Naive thymus-derived CD4-positive, alpha-beta T cell (primary cell): ENCODE measurements at regions not wholly inside any gene's neighbourhood (a gene's known extent, or its start where the extent isn't known, plus 50 kb on each side); places are given as distances from the start of the nearest gene placed in this dataset.

Source experiments
- ATAC-seq: fragments of 150-1000 bp; cut with Tn5 transposase; 2 replicates; pipeline ENCODE4 v1.10.0; 2021; ENCODE audit warnings: mild to moderate bottlenecking, moderate library complexity
- CTCF ChIA-PET: fragments of 350-600 bp; sonication (Branson Sonifier 250); formaldehyde crosslinking; loops from one replicate; lab custom pipeline; 2021; ENCODE audit warnings: antibody characterized with exemption; lab: Charles Lee
- POLR2A ChIA-PET: fragments of 350-600 bp; sonication (Branson Sonifier 250); formaldehyde crosslinking; loops from one replicate; lab custom pipeline; 2021; ENCODE audit warnings: antibody characterized with exemption, inconsistent platforms; lab: Charles Lee
- DNase-seq, 9 donors: peaks; one replicate each; pipeline versions ENCODE4 v3.0.0 to v3.0.0-alpha.2; 2020 to 2022; ENCODE audit warnings: mixed read lengths in 1 of 9
- H3K27ac ChIP-seq: one replicate; pipeline ENCODE4 v1.7.0; 2013; ENCODE audit warnings: mild to moderate bottlenecking, low read depth, low read length, moderate library complexity
- H3K27me3 ChIP-seq, 2 donors: one replicate each; pipeline ENCODE4 v1.7.0; 2013; ENCODE audit warnings: low read length in 2 of 2, mild to moderate bottlenecking in 2 of 2, moderate library complexity in 2 of 2; ENCODE audit not compliant: control insufficient read depth in 2 of 2, insufficient read depth in 2 of 2
- H3K36me3 ChIP-seq, 3 experiments: 1 replicate in 2 of 3; 2 replicates in 1 of 3; pipeline ENCODE4 v1.7.0; 2013; ENCODE audit warnings: low read length in 3 of 3, mild to moderate bottlenecking in 3 of 3, moderate library complexity in 1 of 3; ENCODE audit not compliant: insufficient read depth in 3 of 3, control insufficient read depth in 2 of 3
- H3K4me1 ChIP-seq, 2 donors: one replicate each; pipeline ENCODE4 v1.7.0; 2013; ENCODE audit warnings: low read length in 2 of 2, mild to moderate bottlenecking in 2 of 2, moderate library complexity in 1 of 2; ENCODE audit not compliant: control insufficient read depth in 2 of 2, insufficient read depth in 2 of 2
- H3K4me3 ChIP-seq: 2 replicates; pipeline ENCODE4 v1.7.0; 2013; ENCODE audit warnings: mild to moderate bottlenecking, low read length
- H3K9me3 ChIP-seq, 3 experiments: 1 replicate in 2 of 3; 2 replicates in 1 of 3; pipeline ENCODE4 v1.7.0; 2013; ENCODE audit warnings: low read length in 3 of 3; ENCODE audit not compliant: control insufficient read depth in 2 of 3
- H3K27ac Mint-ChIP-seq, 9 donors: one replicate each; pipeline ENCODE4 v1.8.0; 2020 to 2022; ENCODE audit warnings: mixed read lengths in 9 of 9, mild to moderate bottlenecking in 8 of 9, moderate library complexity in 5 of 9, inconsistent platforms in 2 of 9
- H3K27me3 Mint-ChIP-seq, 5 donors: one replicate each; pipeline ENCODE4 v1.8.0; 2021 to 2022; ENCODE audit warnings: mixed read lengths in 5 of 5, mild to moderate bottlenecking in 1 of 5
- H3K36me3 Mint-ChIP-seq, 5 donors: one replicate each; pipeline ENCODE4 v1.8.0; 2020 to 2022; ENCODE audit warnings: mixed read lengths in 5 of 5, mild to moderate bottlenecking in 3 of 5, inconsistent platforms in 1 of 5
- H3K4me1 Mint-ChIP-seq, 7 donors: one replicate each; pipeline ENCODE4 v1.8.0; 2020 to 2022; ENCODE audit warnings: mixed read lengths in 7 of 7, mild to moderate bottlenecking in 3 of 7, inconsistent platforms in 1 of 7
- H3K4me3 Mint-ChIP-seq, 10 donors: one replicate each; pipeline ENCODE4 v1.8.0; 2020 to 2022; ENCODE audit warnings: mild to moderate bottlenecking in 10 of 10, mixed read lengths in 10 of 10, moderate library complexity in 6 of 10, inconsistent platforms in 2 of 10
- H3K9me3 Mint-ChIP-seq, 11 donors: one replicate each; pipeline ENCODE4 v1.8.0; 2020 to 2022; ENCODE audit warnings: mixed read lengths in 11 of 11, mild to moderate bottlenecking in 4 of 11, inconsistent platforms in 1 of 11, moderate library complexity in 1 of 11
- intact Hi-C, 2 donors: fragments of 100-400 bp; cut with micrococcal nuclease; formaldehyde crosslinking; loops; one replicate each; pipeline ENCODE4 v1.15.1; 2023

GRCh38 chr20:57936636-57937385 is 227.0 kb upstream of the PMEPA1 start:
- ChIA-PET POLR2A (no interaction called here), CTCF (no interaction called here)
- H3K27me3 Mint-ChIP-seq, result peaks cover 0 to 19% (median 8%) of the 10 kb centered on the region in 5 donors
- Histone ChIP-seq H3K27ac (no peak overlapping the region), H3K4me1 (no peaks in the 10 kb centered on the region), H3K36me3 (no peaks in the 10 kb centered on the region), H3K9me3 (no peaks in the 10 kb centered on the region), H3K4me3 (no peak overlapping the region), H3K27me3 (no peaks in the 10 kb centered on the region)
- H3K36me3 Mint-ChIP-seq, result no peaks in the 10 kb centered on the region
- no peak overlapping the region for H3K27ac Mint-ChIP-seq
- DNase-seq (no peak), ATAC-seq (no peak)
- no peaks in the 10 kb centered on the region for H3K9me3 Mint-ChIP-seq
- no peak overlapping the region for H3K4me3 Mint-ChIP-seq
- peaks cover 0 to 3% (median 0%) of the 10 kb centered on the region in 7 donors for H3K4me1 Mint-ChIP-seq
- intact Hi-C loops, result no loop called here

- Mint-ChIP-seq H3K27ac (no peak overlapping the region), H3K36me3 (peaks cover 0 to under 1% (median 0%) of the 10 kb centered on the region in 5 donors), H3K27me3 (peaks cover 0 to 20% (median 8%) of the 10 kb centered on the region in 5 donors), H3K9me3 (peaks cover 0 to 1% (median 0%) of the 10 kb centered on the region in 11 donors), H3K4me1 (peaks cover 0 to 3% (median 0%) of the 10 kb centered on the region in 7 donors), H3K4me3 (no peak overlapping the region)
- H3K9me3 ChIP-seq, result no peaks in the 10 kb centered on the region
- POLR2A ChIA-PET, result no interaction called here
- DNase-seq (no peak), ATAC-seq (no peak)
- H3K4me3 ChIP-seq, result no peak overlapping the region
- H3K27ac ChIP-seq, result no peak overlapping the region
- no peaks in the 10 kb centered on the region for H3K27me3 ChIP-seq
- H3K4me1 ChIP-seq, result no peaks in the 10 kb centered on the region
- CTCF ChIA-PET, result no interaction called here
- intact Hi-C loops, result no loop called here
- no peaks in the 10 kb centered on the region for H3K36me3 ChIP-seq
These were observed 225.1 kb upstream of the PMEPA1 start for GRCh38 chr20:57934913-57935312.

GRCh38 chr20:57934007-57934805 is 224.4 kb upstream of the PMEPA1 start:
- peaks cover 0 to 3% (median 0%) of the 10 kb centered on the region in 7 donors for H3K4me1 Mint-ChIP-seq

GRCh38 chr20:57932227-57932864 is 222.5 kb upstream of the PMEPA1 start:
- H3K27me3 ChIP-seq, result no peaks in the 10 kb centered on the region
- H3K9me3 ChIP-seq, result peaks cover 0 to 2% (median 0%) of the 10 kb centered on the region in 3 experiments
- no peaks in the 10 kb centered on the region for H3K4me1 Mint-ChIP-seq
- no peak overlapping the region for H3K4me3 ChIP-seq
- H3K4me1 ChIP-seq, result no peaks in the 10 kb centered on the region
- intact Hi-C loops, result no loop called here
- no peak overlapping the region for H3K27ac ChIP-seq
- no peak overlapping the region for H3K4me3 Mint-ChIP-seq
- DNase-seq (no peak), ATAC-seq (no peak)
- no peaks in the 10 kb centered on the region for H3K36me3 ChIP-seq
- peaks cover 0 to 11% (median 6%) of the 10 kb centered on the region in 5 donors for H3K36me3 Mint-ChIP-seq
- H3K27me3 Mint-ChIP-seq, result peaks cover 0 to 24% (median 18%) of the 10 kb centered on the region in 5 donors
- CTCF ChIA-PET, result no interaction called here
- POLR2A ChIA-PET, result interaction anchor here (0.6 kb wide), 1 partner anchor 998 kb away, joined by 8 read pairs; no protein-coding TSS in a partner anchor
- H3K9me3 Mint-ChIP-seq, result peaks cover 0 to 19% (median 8%) of the 10 kb centered on the region in 11 donors
- H3K27ac Mint-ChIP-seq, result no peak overlapping the region

More at GRCh38 chr20:57934007-57934805, 224.4 kb upstream of the PMEPA1 start:
- intact Hi-C loops, result no loop called here
- no peak overlapping the region for H3K27ac ChIP-seq
- Mint-ChIP-seq H3K27me3 (peaks cover 0 to 24% (median 15%) of the 10 kb centered on the region in 5 donors), H3K4me3 (no peak overlapping the region), H3K36me3 (peaks cover 0 to 8% (median 3%) of the 10 kb centered on the region in 5 donors), H3K27ac (no peak overlapping the region), H3K9me3 (peaks cover 0 to 8% (median 2%) of the 10 kb centered on the region in 11 donors)
- no peaks in the 10 kb centered on the region for H3K27me3 ChIP-seq
- POLR2A ChIA-PET, result no interaction called here
- H3K4me3 ChIP-seq, result no peak overlapping the region
- H3K4me1 ChIP-seq, result no peaks in the 10 kb centered on the region
- ATAC-seq (no peak), DNase-seq (no peak)
- H3K36me3 ChIP-seq, result no peaks in the 10 kb centered on the region
- peaks cover 0 to 2% (median 0%) of the 10 kb centered on the region in 3 experiments for H3K9me3 ChIP-seq
- CTCF ChIA-PET, result no interaction called here

GRCh38 chr20:57930351-57930750 is 220.5 kb upstream of the PMEPA1 start:
- Histone ChIP-seq H3K4me1 (no peaks in the 10 kb centered on the region), H3K27ac (no peak overlapping the region), H3K9me3 (peaks cover 0 to 4% (median 2%) of the 10 kb centered on the region in 3 experiments), H3K4me3 (no peak overlapping the region), H3K27me3 (no peaks in the 10 kb centered on the region), H3K36me3 (no peaks in the 10 kb centered on the region)
- CTCF ChIA-PET, result no interaction called here
- POLR2A ChIA-PET, result no interaction called here
- DNase-seq, result no peak
- no peak for ATAC-seq
- intact Hi-C loops, result no loop called here
- Mint-ChIP-seq H3K36me3 (peaks cover 0 to 16% (median 10%) of the 10 kb centered on the region in 5 donors), H3K27me3 (peaks cover 0 to 25% (median 19%) of the 10 kb centered on the region in 5 donors), H3K4me3 (no peak overlapping the region), H3K9me3 (peaks cover 11 to 39% (median 16%) of the 10 kb centered on the region in 11 donors), H3K27ac (no peak overlapping the region), H3K4me1 (no peaks in the 10 kb centered on the region)

GRCh38 chr20:57928181-57928967 is 218.6 kb upstream of the PMEPA1 start:
- no peaks in the 10 kb centered on the region for H3K27me3 ChIP-seq
- ChIA-PET POLR2A (no interaction called here), CTCF (no interaction called here)

More at GRCh38 chr20:57928181-57928967, 218.6 kb upstream of the PMEPA1 start:
- no peak overlapping the region for H3K27ac ChIP-seq
- Mint-ChIP-seq H3K4me1 (no peaks in the 10 kb centered on the region), H3K9me3 (peaks cover 13 to 45% (median 19%) of the 10 kb centered on the region in 11 donors), H3K36me3 (peaks cover 0 to 16% (median 10%) of the 10 kb centered on the region in 5 donors), H3K27ac (no peak overlapping the region), H3K27me3 (peaks cover 0 to 26% (median 20%) of the 10 kb centered on the region in 5 donors), H3K4me3 (no peak overlapping the region)
- DNase-seq (no peak), ATAC-seq (no peak)
- H3K4me3 ChIP-seq, result no peak overlapping the region
- peaks cover 0 to 4% (median 2%) of the 10 kb centered on the region in 3 experiments for H3K9me3 ChIP-seq
- intact Hi-C loops, result no loop called here
- H3K4me1 ChIP-seq, result no peaks in the 10 kb centered on the region
- H3K36me3 ChIP-seq, result no peaks in the 10 kb centered on the region
